ENCODE measurements at regions not wholly inside any gene's neighbourhood (a gene's known extent, or its start where the extent isn't known, plus 50 kb on each side); places are given as distances from the start of the nearest gene placed in this dataset.

DNA sequence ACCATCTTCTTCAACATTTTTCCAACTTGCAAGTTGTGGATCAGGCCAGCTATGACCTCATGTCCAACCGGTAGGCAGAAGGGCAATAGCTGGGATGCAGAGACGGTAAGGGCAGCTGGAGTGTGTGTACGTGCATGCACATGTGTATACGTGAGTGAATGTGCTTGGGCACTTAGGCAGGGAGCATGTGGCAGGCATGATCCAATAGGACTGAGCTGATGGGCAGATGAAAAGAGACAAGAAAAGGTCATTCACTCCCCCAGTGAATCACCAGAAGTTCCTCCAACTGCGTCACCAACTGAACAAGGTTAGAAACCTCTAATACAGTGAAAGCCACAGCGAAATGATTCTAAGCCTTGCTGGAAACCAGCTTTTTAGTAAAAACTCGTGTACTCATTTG, 176.1 kb downstream of the FGFR2 start:
- Histone ChIP-seq H3K4me1 (ENCODE audit: insufficient read depth, low read length) (no peaks in the 10 kb centered on the region), H3K4me3 (ENCODE audit: insufficient read depth, low read depth, low read length) (no peak overlapping the region), H3K36me3 (ENCODE audit: insufficient read depth, low read length) (no peaks in the 10 kb centered on the region), H3K27me3 (ENCODE audit: insufficient read depth, low read length) (no peaks in the 10 kb centered on the region), H3K9ac (ENCODE audit: low read length) (no peak overlapping the region), H3K79me2 (ENCODE audit: insufficient read depth, low read length) (no peaks in the 10 kb centered on the region), H3K9me3 (ENCODE audit: insufficient read depth, low read depth, low read length) (no peaks in the 10 kb centered on the region), H4K20me1 (ENCODE audit: insufficient read depth, low read length) (no peaks in the 10 kb centered on the region), H3K27ac (ENCODE audit: low read depth, low read length) (no peak overlapping the region), H2AFZ (ENCODE audit: low read depth, low read length) (no peak overlapping the region), H3K4me2 (ENCODE audit: low read length) (no peak overlapping the region)
- Mint-ChIP-seq H3K27ac (ENCODE audit: unreplicated experiment) (no peak overlapping the region), H3K4me3 (ENCODE audit: unreplicated experiment) (no peak overlapping the region), H3K4me1 (ENCODE audit: low read depth, unreplicated experiment) (peaks cover 7% of the 10 kb centered on the region), H3K9me3 (ENCODE audit: unreplicated experiment) (peaks cover 3% of the 10 kb centered on the region), H3K27me3 (ENCODE audit: low read depth, unreplicated experiment) (peaks cover under 1% of the 10 kb centered on the region), H3K36me3 (ENCODE audit: low read depth, unreplicated experiment) (no peaks in the 10 kb centered on the region)
- no peak for DNase-seq (ENCODE audit: low read depth)
- TF ChIP-seq EZH2 (IDR thresholded peaks at IDR 0.05; ENCODE audit: insufficient read depth, low read length): no peak
- TF ChIP-seq, protein P1, sequence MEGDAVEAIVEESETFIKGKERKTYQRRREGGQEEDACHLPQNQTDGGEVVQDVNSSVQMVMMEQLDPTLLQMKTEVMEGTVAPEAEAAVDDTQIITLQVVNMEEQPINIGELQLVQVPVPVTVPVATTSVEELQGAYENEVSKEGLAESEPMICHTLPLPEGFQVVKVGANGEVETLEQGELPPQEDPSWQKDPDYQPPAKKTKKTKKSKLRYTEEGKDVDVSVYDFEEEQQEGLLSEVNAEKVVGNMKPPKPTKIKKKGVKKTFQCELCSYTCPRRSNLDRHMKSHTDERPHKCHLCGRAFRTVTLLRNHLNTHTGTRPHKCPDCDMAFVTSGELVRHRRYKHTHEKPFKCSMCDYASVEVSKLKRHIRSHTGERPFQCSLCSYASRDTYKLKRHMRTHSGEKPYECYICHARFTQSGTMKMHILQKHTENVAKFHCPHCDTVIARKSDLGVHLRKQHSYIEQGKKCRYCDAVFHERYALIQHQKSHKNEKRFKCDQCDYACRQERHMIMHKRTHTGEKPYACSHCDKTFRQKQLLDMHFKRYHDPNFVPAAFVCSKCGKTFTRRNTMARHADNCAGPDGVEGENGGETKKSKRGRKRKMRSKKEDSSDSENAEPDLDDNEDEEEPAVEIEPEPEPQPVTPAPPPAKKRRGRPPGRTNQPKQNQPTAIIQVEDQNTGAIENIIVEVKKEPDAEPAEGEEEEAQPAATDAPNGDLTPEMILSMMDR (IDR thresholded peaks at IDR 0.05; ENCODE audit: insufficient read depth, low read depth, low read length): no peak
- FAIRE-seq: no peak

DNA sequence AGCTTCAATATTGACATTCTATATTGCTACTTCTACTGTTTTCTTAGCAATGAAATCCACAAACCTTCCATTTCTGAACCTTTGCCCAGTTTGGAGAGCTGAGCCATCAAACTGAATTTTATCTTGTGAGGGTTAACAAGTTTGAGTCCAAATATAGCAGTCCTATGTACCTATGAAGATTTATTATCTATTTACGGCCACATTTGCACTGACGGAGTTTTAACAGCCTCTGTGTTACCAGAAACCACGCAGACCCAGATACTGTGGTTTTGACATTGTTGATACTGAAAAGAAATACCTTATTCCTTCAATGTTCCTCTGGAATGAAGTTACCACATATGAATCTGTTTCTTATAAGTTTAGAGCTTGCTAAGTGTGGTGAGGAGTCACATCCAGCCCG, 172.6 kb downstream of the FGFR2 start:
- no peak for TF ChIP-seq EZH2 (IDR thresholded peaks at IDR 0.05; ENCODE audit: insufficient read depth, low read length)
- TF ChIP-seq, protein P1 (IDR thresholded peaks at IDR 0.05; ENCODE audit: insufficient read depth, low read depth, low read length): no peak
- no peak overlapping the region for H3K27ac Mint-ChIP-seq (ENCODE audit: unreplicated experiment)
- FAIRE-seq: no peak

DNA sequence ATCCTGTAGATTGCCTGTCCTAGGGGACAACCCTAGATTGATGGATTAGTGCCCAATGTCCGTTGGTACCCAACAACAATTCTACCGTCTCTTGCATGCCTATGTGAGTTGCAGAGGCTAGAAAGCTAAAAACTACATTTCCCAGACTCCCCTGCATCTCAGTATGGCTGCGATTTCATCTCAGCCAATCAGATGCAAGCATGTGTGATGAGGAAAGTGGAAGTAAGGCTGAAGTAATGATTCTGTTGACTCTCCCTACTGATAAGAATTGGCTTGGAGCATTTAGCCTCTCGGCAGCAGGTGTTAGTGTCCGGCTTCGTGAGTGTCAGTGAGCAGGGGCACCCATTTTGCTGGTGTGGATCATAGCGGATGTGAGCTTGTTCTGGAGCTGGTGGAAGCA, 171.9 kb downstream of the FGFR2 start:
- Histone ChIP-seq H3K4me1 (ENCODE audit: insufficient read depth, low read length) (no peaks in the 10 kb centered on the region), H3K27me3 (ENCODE audit: insufficient read depth, low read length) (no peaks in the 10 kb centered on the region), H3K79me2 (ENCODE audit: insufficient read depth, low read length) (no peaks in the 10 kb centered on the region), H3K36me3 (ENCODE audit: insufficient read depth, low read length) (no peaks in the 10 kb centered on the region), H4K20me1 (ENCODE audit: insufficient read depth, low read length) (no peaks in the 10 kb centered on the region), H3K4me3 (ENCODE audit: insufficient read depth, low read depth, low read length) (no peak overlapping the region), H2AFZ (ENCODE audit: low read depth, low read length) (no peak overlapping the region), H3K9ac (ENCODE audit: low read length) (no peak overlapping the region), H3K9me3 (ENCODE audit: insufficient read depth, low read depth, low read length) (no peaks in the 10 kb centered on the region), H3K27ac (ENCODE audit: low read depth, low read length) (no peak overlapping the region), H3K4me2 (ENCODE audit: low read length) (no peak overlapping the region)
- no peaks in the 10 kb centered on the region for H3K9me3 Mint-ChIP-seq (ENCODE audit: unreplicated experiment)
- no peak overlapping the region for H3K27ac Mint-ChIP-seq (ENCODE audit: unreplicated experiment)
- no peak overlapping the region for H3K4me3 Mint-ChIP-seq (ENCODE audit: unreplicated experiment)
- no peak for TF ChIP-seq EZH2 (IDR thresholded peaks at IDR 0.05; ENCODE audit: insufficient read depth, low read length)
- TF ChIP-seq, protein P1 (IDR thresholded peaks at IDR 0.05; ENCODE audit: insufficient read depth, low read depth, low read length): no peak
- no peaks in the 10 kb centered on the region for H3K4me1 Mint-ChIP-seq (ENCODE audit: low read depth, unreplicated experiment)
- H3K36me3 Mint-ChIP-seq (ENCODE audit: low read depth, unreplicated experiment): no peaks in the 10 kb centered on the region
- no peak for FAIRE-seq
- DNase-seq (ENCODE audit: low read depth): no peak
- peaks cover 12% of the 10 kb centered on the region for H3K27me3 Mint-ChIP-seq (ENCODE audit: low read depth, unreplicated experiment)

More for the DNA sequence above, 172.6 kb downstream of the FGFR2 start:
- Mint-ChIP-seq H3K4me3 (ENCODE audit: unreplicated experiment) (no peak overlapping the region), H3K27me3 (ENCODE audit: low read depth, unreplicated experiment) (peaks cover 12% of the 10 kb centered on the region), H3K9me3 (ENCODE audit: unreplicated experiment) (no peaks in the 10 kb centered on the region), H3K36me3 (ENCODE audit: low read depth, unreplicated experiment) (no peaks in the 10 kb centered on the region), H3K4me1 (ENCODE audit: low read depth, unreplicated experiment) (no peaks in the 10 kb centered on the region)
- Histone ChIP-seq H3K9me3 (ENCODE audit: insufficient read depth, low read depth, low read length) (no peaks in the 10 kb centered on the region), H3K27me3 (ENCODE audit: insufficient read depth, low read length) (no peaks in the 10 kb centered on the region), H3K4me3 (ENCODE audit: insufficient read depth, low read depth, low read length) (no peak overlapping the region), H3K9ac (ENCODE audit: low read length) (no peak overlapping the region), H3K27ac (ENCODE audit: low read depth, low read length) (no peak overlapping the region), H3K4me2 (ENCODE audit: low read length) (no peak overlapping the region), H2AFZ (ENCODE audit: low read depth, low read length) (no peak overlapping the region), H4K20me1 (ENCODE audit: insufficient read depth, low read length) (no peaks in the 10 kb centered on the region), H3K79me2 (ENCODE audit: insufficient read depth, low read length) (no peaks in the 10 kb centered on the region), H3K4me1 (ENCODE audit: insufficient read depth, low read length) (no peaks in the 10 kb centered on the region), H3K36me3 (ENCODE audit: insufficient read depth, low read length) (no peaks in the 10 kb centered on the region)
- DNase-seq (ENCODE audit: low read depth): no peak

Measured in astrocyte (in vitro differentiated cells and primary cell).